LoVo (cell line): ENCODE measurements at regions not wholly inside any gene's neighbourhood (a gene's known extent, or its start where the extent isn't known, plus 50 kb on each side); places are given as distances from the start of the nearest gene placed in this dataset.
"Not testable (repeated sequence)": the region's sequence is repeated elsewhere in the genome, so short reads cannot be mapped to it uniquely, and the experiment has no call there.

ENCODE experiments used
- DNase-seq: peaks from one replicate; pipeline ENCODE4 v3.0.0-alpha.2; 2016; ENCODE audit warnings: low spot score

DNA sequence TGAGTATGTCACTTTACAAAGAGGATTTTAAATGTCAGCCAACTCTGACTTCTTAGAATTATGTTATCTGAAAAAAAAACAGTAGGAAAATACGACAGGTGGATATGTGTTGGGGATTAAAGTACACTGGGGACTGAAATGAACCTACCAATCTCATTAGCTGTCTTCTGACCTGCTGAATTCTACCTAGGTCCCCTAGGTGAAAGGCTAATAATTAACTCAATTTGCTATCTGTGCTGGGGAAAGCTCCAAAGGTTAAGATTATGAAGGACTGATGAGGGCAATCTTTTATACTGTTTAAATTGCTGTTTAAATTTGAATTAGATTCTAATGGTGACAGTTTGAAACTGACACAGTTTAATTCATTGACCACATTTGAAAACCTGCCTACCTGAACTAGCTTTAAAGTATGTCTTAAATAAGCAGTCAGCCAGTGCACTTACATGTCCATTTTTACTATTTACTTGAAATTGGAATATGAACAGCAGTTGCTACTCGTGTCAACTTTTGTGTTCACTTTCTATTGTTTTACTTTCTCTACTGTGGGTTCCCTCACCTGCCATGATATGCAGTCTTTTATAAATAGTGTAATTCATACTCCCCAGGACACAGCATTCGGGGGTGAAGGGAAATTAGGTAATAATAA lies 977.3 kb downstream of the C4orf33 start:
- no peak for DNase-seq

DNA sequence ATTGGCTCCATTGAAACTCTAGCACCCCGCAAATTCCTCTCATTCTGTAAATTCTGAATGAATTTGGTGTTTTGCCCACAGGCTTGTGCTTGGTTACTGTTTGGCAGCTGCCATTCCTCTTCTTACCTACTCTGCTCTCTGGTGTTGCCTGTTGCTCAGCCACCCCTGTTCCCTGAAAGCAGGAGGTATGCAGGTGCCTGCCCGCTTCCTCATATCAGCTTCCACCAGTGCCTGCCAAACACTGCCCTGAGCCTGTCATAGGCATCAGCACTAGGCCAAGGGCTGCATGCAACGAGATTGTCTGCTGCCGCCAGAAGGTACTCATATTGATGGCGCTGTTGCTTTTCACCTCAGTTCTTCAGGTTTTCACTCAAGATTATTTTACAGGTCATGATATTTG lies 978.1 kb downstream of the C4orf33 start:
- no peak for DNase-seq

DNA sequence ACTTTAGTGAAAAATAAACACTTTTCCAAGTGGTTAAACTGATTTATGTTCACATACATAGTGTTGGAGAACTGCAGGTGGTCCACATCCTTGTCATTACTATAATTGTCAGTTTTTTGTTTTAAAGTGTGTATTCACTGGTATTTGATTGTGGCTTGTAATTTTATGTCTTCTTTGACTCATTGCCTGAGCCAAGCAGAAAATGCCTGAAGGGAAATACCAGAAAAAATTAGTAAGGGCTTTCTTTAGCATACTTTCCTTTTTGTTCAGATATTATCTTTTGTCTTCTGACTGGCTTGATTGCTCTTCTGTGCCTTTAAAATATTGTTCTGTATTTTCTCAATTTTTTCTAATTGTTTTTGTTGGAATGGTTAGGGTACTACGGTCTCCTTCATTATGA lies 981.3 kb downstream of the C4orf33 start:
- no peak for DNase-seq

DNA sequence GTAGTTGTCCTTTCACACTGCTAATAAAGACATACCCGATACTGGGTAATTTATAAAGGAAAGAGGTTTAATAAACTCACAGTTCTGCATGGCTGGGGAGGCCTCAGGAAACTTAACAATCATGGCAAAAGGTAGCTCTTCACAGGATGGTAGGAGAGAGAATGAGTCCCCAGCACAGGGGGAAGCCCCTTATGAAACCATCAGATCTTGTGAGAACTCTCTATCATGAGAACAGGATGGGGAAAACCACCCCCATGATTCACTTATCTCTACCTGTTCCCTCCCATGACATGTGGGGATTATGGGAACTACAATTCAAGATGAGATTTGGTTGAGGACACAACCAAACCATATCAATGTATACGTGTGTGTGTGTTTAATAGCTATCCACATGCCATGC lies 983.1 kb downstream of the C4orf33 start:
- DNase-seq = not testable (repeated sequence)

DNA sequence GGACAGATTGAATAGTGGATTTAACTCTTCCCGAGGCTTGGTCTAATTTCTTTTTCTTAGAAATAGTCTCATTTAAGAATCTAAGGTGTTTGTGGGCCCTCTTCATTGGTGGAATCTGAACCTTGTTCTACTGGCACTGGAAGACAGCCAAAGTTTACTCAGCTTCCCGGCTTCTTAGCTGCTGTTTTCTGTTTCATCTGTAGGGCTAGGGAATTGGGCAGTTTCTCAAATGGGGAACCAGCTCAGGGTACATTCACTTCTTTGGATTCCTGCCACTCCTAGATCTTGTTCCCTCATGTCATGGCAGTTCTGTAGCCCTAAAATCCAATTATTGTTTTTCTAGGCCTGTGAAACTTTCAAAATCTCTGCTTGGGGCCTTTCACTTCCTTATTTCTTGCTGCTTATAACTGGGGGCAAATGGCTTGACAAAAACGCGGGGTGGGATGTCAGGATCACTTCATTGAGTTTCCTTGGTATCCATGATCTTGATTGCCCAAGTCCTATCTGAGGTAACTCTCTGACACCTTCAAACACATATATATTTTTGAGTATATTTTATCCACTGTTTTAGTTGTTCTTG lies 985.0 kb downstream of the C4orf33 start:
- DNase-seq = no peak

DNA sequence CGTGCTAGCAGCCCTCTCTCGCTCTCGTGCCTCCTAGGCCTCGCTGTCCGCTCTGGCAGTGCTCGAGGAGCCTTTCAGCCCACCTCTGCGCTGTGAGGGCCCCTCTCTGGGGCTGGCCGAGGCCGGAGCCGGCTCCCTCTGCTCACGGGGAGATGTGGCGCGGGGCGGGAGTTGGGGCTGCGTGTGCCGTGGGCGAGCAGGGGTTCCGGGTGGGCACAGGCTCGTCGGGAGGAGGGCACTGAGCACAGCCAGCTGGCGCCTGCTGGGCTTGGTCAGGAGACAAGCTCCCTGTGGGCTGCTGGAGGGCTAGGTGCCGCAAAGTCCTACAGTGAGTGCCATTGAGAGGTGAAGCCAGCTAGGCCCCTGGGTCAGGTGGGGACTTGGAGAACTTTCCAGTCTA lies 994.5 kb downstream of the C4orf33 start:
- no peak for DNase-seq

DNA sequence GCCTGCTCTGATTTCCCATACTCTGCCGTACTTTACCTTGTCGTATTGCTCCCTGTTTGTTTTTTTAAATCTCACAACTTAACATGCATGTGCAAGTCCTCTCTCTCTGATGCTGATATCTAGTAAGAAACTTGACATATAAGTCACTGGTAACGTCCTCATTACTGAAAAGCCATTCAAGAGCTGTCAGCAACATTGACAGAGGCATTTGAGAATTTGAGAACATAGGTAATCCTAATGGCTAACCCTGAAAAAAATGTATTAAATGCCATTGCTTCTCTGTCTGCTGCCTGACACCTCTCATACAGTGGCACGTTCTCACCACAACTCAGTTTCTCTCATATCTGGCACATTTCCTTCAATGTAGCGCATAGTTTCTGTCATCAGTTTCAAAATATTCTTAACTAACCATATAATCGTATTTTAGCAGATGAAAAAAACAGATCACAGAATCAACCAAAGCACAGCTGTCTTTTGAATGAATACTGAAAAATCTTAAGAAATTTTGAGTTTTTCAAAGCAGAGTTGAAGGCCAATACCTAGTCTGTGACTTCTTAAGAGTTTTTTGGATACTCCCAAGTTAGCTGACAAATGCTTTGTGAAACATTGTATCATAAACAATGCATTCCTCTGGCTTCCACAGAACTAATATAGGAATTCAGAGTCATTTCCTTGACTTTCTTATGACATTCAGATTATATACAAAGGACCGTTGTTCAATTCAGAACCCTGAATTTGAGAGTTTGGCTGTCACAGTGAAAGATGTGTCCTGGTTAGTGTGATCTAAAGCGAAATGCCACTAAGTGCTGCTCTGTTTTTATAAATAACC lies 996.4 kb downstream of the C4orf33 start:
- DNase-seq = no peak

DNA sequence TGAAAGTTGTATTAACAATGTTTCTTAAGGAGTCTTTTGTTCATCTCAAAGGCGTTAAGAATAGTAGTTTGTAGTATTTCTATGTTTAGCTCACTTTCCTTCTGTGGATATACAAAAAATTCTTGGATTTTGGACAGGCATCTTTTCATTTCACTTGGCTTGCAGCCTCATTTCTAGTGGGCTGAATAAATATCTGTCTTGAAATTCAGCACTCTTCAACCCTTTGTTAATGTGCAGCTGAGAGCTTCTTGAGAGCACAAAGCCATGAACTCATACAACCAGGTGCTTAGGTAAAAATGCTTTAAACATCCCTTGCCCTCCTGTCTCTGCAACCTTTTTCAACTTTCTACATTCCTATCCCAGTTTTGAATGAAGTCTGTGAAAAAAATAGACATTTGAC lies 1003.2 kb downstream of the C4orf33 start:
- no peak for DNase-seq

DNA sequence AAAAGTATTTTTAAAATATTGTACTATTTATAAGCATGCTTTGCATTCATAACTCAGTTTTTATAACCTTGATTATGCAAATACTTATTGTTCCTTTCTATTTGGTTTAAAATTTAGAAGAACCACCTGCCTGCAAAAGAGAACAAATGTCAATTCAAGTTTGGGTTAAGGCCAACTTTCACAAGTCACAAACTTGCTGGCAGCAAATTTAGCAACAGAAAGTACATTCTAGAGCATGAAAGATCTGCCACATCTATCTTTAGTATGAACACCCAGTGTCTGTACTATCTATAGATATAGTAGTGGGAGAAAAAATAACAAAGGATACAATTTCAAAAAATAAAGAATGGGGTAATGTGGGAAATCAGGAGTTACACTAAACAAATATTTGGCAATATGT lies 1014.2 kb downstream of the C4orf33 start:
- no peak for DNase-seq

DNA sequence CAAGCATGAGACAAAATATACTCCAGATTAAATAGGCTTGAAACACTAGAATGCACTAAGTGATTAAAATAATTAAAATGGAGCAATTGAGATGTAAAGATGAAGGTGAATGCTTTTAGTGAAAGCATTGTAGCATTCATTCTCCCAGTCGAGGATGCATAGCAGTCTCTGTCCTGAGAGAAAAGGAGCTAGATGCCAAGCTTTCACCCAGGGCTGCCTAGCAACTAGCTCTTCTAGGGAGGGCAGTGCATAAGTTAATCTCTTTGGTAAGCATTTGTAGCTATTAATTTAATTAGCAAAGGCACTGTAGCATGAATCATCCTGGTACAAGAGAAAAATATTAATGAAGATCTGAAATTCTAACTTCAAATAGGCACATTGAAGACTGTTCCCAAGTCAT lies 1014.8 kb downstream of the C4orf33 start:
- no peak for DNase-seq

DNA sequence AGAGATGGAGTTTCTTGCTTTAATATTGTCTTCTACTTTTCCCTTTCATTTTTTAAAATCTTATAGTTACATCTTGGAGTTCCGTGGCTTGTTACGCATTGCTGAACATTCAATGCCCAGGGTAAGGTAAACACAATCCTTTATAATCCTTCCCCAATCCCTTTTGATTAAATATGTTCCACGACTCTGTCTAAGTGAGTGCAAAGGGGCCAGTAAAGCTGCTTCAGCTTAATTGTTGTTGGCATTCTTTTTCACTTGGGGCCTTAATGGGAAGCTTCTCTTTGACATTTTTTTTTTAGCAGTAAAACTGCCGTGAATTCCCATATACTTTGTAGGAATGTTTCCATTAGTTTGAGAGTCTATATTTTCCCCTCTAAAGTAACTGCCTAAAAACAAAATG lies 1028.1 kb downstream of the C4orf33 start:
- DNase-seq = no peak

DNA sequence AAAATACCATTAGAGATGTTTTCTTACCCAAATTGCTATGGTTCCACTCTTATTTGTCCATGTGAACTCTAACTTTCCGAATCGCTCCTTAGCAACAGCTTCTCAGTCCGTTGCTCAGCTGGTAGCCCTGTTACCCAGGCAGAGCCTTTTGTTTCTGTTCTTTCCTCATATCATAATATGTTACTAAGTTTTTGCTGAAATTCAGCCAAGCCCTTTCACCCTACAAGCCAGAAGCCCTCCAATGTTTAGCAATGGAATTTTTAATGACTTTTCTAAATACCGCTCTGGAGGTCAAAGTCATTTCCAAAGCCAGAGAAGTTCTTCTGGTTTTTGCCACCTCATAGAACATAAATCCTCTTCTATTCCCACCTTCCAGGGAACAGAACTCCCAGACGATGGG lies 1029.5 kb downstream of the C4orf33 start:
- DNase-seq = no peak

DNA sequence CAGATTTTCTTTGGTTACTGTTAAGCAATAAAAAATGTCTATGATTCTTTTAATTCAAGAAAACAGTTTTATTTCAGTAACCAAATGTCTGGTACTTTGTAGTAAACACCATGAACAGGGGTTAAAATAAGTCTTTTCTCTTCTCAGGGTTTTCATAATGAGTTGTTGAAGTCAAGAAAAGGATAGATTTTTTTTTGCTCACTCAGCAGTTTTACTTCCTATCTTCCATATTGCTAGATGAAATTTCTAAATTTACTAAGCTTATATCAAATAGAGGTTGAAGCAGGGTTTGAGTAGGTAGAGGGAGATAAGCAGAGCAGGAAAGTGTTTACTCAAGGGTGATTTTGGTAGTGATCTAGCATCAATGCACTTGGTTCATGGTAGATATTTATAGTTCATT lies 1031.3 kb downstream of the C4orf33 start:
- DNase-seq = no peak

DNA sequence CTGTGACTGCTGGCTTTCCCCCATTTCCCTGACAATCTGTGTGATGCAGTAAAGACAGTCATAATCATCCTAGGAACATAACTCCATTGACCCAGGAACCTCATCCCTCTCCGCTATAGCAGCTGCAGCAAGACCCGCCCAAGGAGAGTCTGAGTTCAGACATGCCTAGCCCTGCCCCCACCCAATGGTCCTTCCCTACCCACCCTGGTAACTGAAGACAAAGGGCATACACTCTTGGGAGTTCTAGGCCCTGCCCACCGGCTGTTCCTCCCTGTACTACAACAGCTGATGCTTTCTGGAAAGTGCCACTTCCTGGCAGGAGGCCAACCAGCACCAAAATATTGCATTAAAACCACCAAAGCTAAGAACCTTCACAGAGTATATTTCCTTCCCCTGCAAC lies 1035.6 kb downstream of the C4orf33 start:
- DNase-seq = no peak

DNA sequence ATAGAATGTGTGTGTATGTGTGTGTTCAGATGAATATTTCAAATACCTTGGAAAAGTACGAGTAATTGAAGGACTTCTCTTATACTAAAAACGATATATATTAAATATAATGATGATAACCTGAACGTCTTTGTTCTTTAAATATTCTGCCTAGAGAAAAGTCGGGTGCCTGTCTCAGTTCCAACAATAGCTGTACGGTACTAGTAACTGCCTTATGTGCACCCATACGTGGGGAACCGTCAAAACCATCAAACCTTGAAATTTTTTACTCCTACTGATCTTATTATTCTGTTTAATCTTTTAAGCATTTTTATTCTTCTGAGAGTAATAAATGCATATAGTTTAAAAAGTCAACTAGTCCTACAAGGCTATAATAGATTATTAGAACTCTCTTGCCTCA lies 1045.7 kb downstream of the C4orf33 start:
- DNase-seq = no peak

DNA sequence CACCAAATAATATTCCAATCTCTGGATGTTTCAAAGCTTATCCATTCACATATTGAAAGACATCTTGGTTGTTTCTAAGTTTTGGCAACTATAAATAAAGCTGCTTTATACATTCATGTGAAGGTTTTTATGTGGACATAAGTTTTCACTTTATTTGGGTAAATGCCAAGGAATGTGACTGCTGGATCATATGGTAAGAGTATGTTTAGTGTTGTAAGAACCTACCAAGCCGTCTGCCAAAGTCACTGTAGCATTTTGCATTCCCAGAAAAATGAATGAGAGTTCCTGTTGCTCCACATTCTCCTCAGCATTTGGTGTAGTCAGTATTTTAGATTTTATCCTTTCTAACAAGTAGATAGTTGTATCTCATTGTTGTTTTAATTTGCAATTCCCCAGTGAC lies 1047.7 kb downstream of the C4orf33 start:
- no peak for DNase-seq

DNA sequence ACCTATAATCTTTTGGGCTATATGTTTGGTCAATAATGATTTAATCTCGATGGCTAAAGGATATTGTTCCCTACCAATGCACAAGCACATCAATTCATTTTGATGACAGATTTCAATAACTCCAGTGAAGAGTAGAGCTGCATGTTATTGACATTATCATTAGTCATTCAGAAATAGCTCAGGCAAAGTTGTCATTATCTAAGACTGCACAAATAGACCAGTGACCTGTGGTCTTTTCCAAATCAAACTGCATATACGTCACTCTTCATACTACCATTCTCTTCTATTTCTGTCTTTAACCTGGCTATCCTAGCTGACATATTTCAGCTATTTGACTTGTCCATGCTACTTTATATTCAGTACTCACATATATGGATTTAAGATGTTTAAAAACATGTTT lies 1050.8 kb downstream of the C4orf33 start:
- DNase-seq = no peak

DNA sequence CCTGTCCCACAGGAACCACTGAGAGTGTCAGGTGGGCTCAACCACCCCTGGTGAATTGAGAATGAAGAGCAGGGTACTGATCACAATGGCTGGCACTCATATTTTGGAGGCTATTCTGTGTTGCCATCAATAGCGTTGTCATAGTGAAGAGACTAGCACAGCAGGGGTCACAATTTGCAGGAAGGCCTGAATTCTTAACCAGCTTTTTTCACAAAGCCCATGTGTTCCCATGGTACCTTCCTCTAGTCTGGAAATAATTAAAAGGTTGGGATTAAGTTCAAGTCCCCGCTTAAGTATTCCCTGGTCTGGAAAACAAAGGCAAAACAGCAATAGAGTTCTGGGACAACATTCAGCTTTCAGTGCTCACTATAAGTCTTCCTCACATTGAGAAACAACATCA lies 1051.7 kb downstream of the C4orf33 start:
- DNase-seq = no peak

DNA sequence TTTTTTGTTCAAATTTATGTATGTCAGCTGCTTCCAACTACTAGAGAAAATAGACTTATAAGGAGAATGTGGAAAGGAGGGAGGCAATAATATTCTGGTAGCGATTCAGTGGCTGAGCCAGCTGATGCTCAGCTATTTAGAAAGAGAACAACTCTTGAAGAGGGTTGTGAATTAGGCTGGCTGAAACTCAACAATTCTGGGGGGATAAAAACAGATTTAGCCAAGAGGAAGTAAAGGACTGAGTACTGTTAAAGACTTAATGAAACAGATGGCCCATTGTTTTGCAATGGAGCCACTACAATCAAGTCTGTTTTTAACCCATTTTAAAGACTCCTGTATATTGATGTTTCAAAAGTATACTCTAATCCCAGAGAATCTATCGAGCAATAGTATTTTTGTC lies 1058.9 kb downstream of the C4orf33 start:
- DNase-seq = no peak

DNA sequence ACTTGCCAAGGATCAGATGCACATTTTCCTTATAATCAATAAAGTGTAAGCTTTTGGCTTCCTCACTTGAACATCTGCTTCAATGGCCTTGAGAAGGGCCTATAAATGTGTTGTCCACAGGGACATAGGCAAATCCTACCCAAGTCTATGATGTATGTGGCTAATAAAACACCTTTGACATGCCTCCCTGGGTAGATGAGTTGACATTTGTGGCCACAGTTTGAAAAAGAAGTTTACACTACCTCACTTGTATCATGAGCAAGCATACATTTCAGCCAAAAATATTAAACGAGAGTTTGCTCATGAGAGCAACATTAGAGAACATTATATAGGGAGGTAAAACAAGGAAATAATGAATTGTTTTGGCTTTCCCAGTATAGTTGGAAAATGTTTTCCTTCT lies 1067.7 kb downstream of the C4orf33 start:
- DNase-seq = no peak

DNA sequence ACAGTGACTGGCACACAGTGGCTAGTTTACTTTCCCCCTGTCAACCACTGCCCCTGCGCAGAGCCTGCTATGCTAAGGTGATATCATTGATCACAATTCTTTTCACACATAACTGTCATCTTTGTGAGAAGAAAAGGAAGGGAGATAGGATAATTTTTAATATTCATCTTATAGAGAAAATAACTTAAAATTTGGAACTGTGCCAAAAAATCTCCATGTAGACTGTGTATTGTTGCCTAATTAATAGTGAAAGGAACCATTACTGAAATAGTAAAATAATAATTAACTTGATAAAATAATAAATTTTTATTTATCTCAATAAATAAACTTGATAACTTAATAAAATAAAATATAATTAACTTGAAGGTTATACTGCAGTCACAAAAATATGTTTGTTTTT lies 1069.4 kb downstream of the C4orf33 start:
- no peak for DNase-seq

DNA sequence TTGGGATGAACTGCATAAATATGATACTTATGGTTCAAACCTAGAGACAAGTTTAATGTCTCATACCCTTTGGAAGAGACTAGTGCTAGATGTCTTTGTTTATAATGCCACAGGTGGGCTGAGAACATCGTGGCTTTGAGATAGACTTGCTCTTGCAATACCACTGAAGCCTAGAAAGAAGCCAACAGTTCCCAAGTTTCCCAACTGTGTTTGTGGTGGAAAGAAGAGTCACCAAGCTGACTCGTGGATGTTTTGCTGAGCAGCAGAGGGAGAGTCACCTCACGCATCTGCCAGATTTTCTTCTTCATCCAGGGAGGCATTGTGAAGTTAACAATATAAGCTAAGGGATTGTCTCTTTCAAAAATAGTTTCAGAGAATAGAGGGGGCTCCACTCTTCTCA lies 1076.2 kb downstream of the C4orf33 start:
- DNase-seq = no peak

DNA sequence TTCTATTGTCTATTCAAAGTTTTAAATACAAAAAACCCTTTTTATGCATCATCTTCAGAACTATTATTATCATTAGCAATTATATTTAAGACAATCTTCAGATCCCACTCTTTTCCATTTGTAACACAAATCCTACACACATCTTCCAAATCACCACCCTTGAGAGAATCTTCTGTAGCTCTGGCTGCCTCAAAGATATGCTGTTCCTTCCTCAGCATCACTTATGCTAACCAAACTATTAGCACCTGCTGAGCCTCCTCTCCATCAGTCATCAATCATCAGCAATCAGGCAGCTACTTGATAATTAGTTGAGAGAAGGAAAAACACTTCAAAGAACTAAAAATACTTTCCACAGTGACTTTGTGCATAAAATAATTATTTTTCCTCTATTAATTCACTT lies 1082.2 kb downstream of the C4orf33 start:
- no peak for DNase-seq

DNA sequence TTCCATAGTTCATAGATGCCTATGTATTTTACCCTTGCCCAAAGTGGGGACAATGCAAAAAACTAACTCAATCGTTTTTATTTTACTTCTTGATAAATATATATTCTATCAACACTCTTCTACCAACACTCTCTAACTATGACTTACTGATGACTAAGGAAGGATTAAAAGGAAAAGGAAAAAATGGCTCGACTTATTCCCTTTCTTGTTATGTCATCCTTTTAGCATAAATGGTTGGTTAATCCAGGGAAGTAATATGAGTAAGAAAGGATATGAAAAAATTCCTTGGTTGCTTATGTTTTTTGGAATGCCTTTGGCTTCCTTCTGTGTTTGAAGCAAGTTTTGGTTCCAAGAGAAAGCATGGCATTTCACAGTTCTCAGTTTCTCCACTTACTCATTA lies 1087.1 kb downstream of the C4orf33 start:
- DNase-seq = no peak
